ENCODE measurements at regions not wholly inside any gene's neighbourhood (a gene's known extent, or its start where the extent isn't known, plus 50 kb on each side); places are given as distances from the start of the nearest gene placed in this dataset.

- no peak for TF ChIP-seq CTCF (IDR thresholded peaks at IDR 0.05; ENCODE audit: poor library complexity, severe bottlenecking)
- H3K9me3 ChIP-seq (ENCODE audit: severe bottlenecking): no peaks in the 10 kb centered on the region
- ATAC-seq (ENCODE audit: low read depth): no peak
- no peak overlapping the region for H3K4me3 ChIP-seq (ENCODE audit: severe bottlenecking)
- no peaks in the 10 kb centered on the region for H3K27me3 ChIP-seq (ENCODE audit: insufficient read depth, poor library complexity, severe bottlenecking)
- H3K27ac ChIP-seq (ENCODE audit: poor library complexity, severe bottlenecking): no peak overlapping the region
- no peaks in the 10 kb centered on the region for H3K36me3 ChIP-seq (ENCODE audit: low read depth)
- no peak for DNase-seq (ENCODE audit: low spot score)
- no peaks in the 10 kb centered on the region for H3K4me1 ChIP-seq (ENCODE audit: insufficient read depth, poor library complexity, severe bottlenecking)
Observed at GRCh38 chr4:79607979-79608378, 200.0 kb upstream of the GK2 start.

GRCh38 chr4:79604152-79604551 is 196.1 kb upstream of the GK2 start:
- H3K4me3 ChIP-seq (ENCODE audit: severe bottlenecking): no peak overlapping the region
- no peaks in the 10 kb centered on the region for H3K4me1 ChIP-seq (ENCODE audit: insufficient read depth, poor library complexity, severe bottlenecking)
- no peaks in the 10 kb centered on the region for H3K9me3 ChIP-seq (ENCODE audit: severe bottlenecking)
- no peak for TF ChIP-seq CTCF (IDR thresholded peaks at IDR 0.05; ENCODE audit: poor library complexity, severe bottlenecking)
- no peak for ATAC-seq (ENCODE audit: low read depth)
- H3K27ac ChIP-seq (ENCODE audit: poor library complexity, severe bottlenecking): no peak overlapping the region
- no peaks in the 10 kb centered on the region for H3K27me3 ChIP-seq (ENCODE audit: insufficient read depth, poor library complexity, severe bottlenecking)
- DNase-seq (ENCODE audit: low spot score): no peak
- H3K36me3 ChIP-seq (ENCODE audit: low read depth): no peaks in the 10 kb centered on the region

GRCh38 chr4:79603681-79604080 is 195.7 kb upstream of the GK2 start:
- DNase-seq (ENCODE audit: low spot score): no peak
- no peak for ATAC-seq (ENCODE audit: low read depth)
- Histone ChIP-seq H3K4me3 (ENCODE audit: severe bottlenecking) (no peak overlapping the region), H3K4me1 (ENCODE audit: insufficient read depth, poor library complexity, severe bottlenecking) (no peaks in the 10 kb centered on the region), H3K27ac (ENCODE audit: poor library complexity, severe bottlenecking) (no peak overlapping the region), H3K27me3 (ENCODE audit: insufficient read depth, poor library complexity, severe bottlenecking) (no peaks in the 10 kb centered on the region), H3K36me3 (ENCODE audit: low read depth) (no peaks in the 10 kb centered on the region), H3K9me3 (ENCODE audit: severe bottlenecking) (no peaks in the 10 kb centered on the region)
- no peak for TF ChIP-seq CTCF (IDR thresholded peaks at IDR 0.05; ENCODE audit: poor library complexity, severe bottlenecking)

- Histone ChIP-seq H3K27ac (ENCODE audit: poor library complexity, severe bottlenecking) (no peak overlapping the region), H3K27me3 (ENCODE audit: insufficient read depth, poor library complexity, severe bottlenecking) (no peaks in the 10 kb centered on the region), H3K9me3 (ENCODE audit: severe bottlenecking) (no peaks in the 10 kb centered on the region), H3K4me3 (ENCODE audit: severe bottlenecking) (no peak overlapping the region), H3K36me3 (ENCODE audit: low read depth) (no peaks in the 10 kb centered on the region), H3K4me1 (ENCODE audit: insufficient read depth, poor library complexity, severe bottlenecking) (no peaks in the 10 kb centered on the region)
- ATAC-seq (ENCODE audit: low read depth) (no peak), DNase-seq (ENCODE audit: low spot score) (no peak)
- no peak for TF ChIP-seq CTCF (IDR thresholded peaks at IDR 0.05; ENCODE audit: poor library complexity, severe bottlenecking)
Observed at GRCh38 chr4:79599691-79600090, 191.7 kb upstream of the GK2 start.

GRCh38 chr4:79598801-79599200 is 190.8 kb upstream of the GK2 start:
- no peaks in the 10 kb centered on the region for H3K27me3 ChIP-seq (ENCODE audit: insufficient read depth, poor library complexity, severe bottlenecking)
- ATAC-seq (ENCODE audit: low read depth) (no peak), DNase-seq (ENCODE audit: low spot score) (no peak)
- H3K9me3 ChIP-seq (ENCODE audit: severe bottlenecking): peaks cover 2% of the 10 kb centered on the region
- H3K4me3 ChIP-seq (ENCODE audit: severe bottlenecking): no peak overlapping the region
- TF ChIP-seq CTCF (IDR thresholded peaks at IDR 0.05; ENCODE audit: poor library complexity, severe bottlenecking): no peak
- no peaks in the 10 kb centered on the region for H3K36me3 ChIP-seq (ENCODE audit: low read depth)
- H3K27ac ChIP-seq (ENCODE audit: poor library complexity, severe bottlenecking): no peak overlapping the region
- no peaks in the 10 kb centered on the region for H3K4me1 ChIP-seq (ENCODE audit: insufficient read depth, poor library complexity, severe bottlenecking)

Data from RWPE2 (cell line).